Loucy (cell line): ENCODE measurements at regions not wholly inside any gene's neighbourhood (a gene's known extent, or its start where the extent isn't known, plus 50 kb on each side); places are given as distances from the start of the nearest gene placed in this dataset.

Source experiments
- EZH2phosphoT487 ChIP-seq: fragments of 200-600 bp; IDR thresholded peaks from 2 replicates; pipeline ENCODE4 v1.6.1; 2018; ENCODE audit warnings: antibody characterized with exemption, mild to moderate bottlenecking, moderate library complexity, borderline replicate concordance
- TF ChIP-seq, protein P1 (sequence below): fragments of 200-600 bp; sonication (generic); conservative IDR thresholded peaks from 2 replicates; pipeline ENCODE4 v1.5.1; 2014; ENCODE audit warnings: mild to moderate bottlenecking, antibody characterized with exemption, low read length

DNA sequence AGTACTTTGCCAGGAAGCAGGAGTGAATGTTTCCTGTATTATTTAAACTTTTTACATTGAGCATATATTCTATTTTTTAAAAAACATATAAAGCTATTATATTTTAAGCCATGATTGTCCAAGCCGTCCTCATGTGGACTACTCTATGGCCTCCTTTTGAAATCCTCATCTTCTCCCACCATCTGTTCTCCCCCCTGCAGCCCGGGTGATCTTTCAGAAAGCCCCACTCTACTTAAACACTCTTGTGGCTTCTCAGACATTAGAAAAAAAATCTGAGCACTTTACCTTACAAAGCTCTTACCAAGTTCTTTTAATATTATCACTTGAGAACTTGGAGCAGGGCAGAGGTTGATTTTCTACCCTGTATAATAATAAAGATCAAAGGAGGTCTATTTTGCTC, 95.4 kb downstream of the CAVIN4 start:
- TF ChIP-seq, protein P1, sequence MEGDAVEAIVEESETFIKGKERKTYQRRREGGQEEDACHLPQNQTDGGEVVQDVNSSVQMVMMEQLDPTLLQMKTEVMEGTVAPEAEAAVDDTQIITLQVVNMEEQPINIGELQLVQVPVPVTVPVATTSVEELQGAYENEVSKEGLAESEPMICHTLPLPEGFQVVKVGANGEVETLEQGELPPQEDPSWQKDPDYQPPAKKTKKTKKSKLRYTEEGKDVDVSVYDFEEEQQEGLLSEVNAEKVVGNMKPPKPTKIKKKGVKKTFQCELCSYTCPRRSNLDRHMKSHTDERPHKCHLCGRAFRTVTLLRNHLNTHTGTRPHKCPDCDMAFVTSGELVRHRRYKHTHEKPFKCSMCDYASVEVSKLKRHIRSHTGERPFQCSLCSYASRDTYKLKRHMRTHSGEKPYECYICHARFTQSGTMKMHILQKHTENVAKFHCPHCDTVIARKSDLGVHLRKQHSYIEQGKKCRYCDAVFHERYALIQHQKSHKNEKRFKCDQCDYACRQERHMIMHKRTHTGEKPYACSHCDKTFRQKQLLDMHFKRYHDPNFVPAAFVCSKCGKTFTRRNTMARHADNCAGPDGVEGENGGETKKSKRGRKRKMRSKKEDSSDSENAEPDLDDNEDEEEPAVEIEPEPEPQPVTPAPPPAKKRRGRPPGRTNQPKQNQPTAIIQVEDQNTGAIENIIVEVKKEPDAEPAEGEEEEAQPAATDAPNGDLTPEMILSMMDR: no peak
- TF ChIP-seq EZH2phosphoT487: no peak
